ENCODE measurements at regions not wholly inside any gene's neighbourhood (a gene's known extent, or its start where the extent isn't known, plus 50 kb on each side); places are given as distances from the start of the nearest gene placed in this dataset.

DNA sequence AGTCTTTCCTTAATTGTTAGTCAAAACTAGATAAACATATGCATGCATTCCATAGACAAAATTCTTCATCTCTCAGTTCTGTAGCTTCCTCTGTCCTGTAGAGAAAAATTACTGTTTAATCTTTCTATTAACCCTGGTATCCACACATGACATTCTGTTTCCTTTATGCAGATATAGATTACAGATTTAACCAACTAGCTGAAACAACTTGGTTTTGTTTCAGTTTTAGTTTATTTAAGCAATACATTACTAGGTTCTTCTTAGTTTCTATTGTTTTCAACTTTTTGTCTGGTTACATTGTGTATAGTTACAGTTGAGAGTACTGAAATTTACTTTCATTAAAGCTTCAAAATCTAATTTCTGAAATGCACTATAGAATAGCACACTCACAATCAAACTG lies 933.9 kb upstream of the EPHA5 start:
- TF ChIP-seq POLR2A (IDR thresholded peaks at IDR 0.05) (no peak), EP300 (IDR thresholded peaks at IDR 0.05) (no peak), POLR2AphosphoS5 (IDR thresholded peaks at IDR 0.05) (no peak)
- TF ChIP-seq, protein P1, sequence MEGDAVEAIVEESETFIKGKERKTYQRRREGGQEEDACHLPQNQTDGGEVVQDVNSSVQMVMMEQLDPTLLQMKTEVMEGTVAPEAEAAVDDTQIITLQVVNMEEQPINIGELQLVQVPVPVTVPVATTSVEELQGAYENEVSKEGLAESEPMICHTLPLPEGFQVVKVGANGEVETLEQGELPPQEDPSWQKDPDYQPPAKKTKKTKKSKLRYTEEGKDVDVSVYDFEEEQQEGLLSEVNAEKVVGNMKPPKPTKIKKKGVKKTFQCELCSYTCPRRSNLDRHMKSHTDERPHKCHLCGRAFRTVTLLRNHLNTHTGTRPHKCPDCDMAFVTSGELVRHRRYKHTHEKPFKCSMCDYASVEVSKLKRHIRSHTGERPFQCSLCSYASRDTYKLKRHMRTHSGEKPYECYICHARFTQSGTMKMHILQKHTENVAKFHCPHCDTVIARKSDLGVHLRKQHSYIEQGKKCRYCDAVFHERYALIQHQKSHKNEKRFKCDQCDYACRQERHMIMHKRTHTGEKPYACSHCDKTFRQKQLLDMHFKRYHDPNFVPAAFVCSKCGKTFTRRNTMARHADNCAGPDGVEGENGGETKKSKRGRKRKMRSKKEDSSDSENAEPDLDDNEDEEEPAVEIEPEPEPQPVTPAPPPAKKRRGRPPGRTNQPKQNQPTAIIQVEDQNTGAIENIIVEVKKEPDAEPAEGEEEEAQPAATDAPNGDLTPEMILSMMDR (IDR thresholded peaks at IDR 0.05) = no peak
